ENCODE measurements at regions not wholly inside any gene's neighbourhood (a gene's known extent, or its start where the extent isn't known, plus 50 kb on each side); places are given as distances from the start of the nearest gene placed in this dataset.

GRCh38 chr5:19193631-19194030 is 794.4 kb downstream of the CDH18 start:
- WGBS, 2 donors = 82 to 83% methylated on average over 2 of the region's 2 CpGs
- Histone ChIP-seq H3K27me3 (no peaks in the 10 kb centered on the region), H3K27ac (no peak overlapping the region), H3K4me3 (no peak overlapping the region), H3K9me3 (no peaks in the 10 kb centered on the region), H3K36me3 (ENCODE audit: low read depth, missing control alignments) (no peaks in the 10 kb centered on the region), H3K4me1 (no peaks in the 10 kb centered on the region)
- intact Hi-C loops (cut with DNase I; ENCODE audit: low total_unique reads) = no loop called here
- TF ChIP-seq POLR2A (IDR thresholded peaks at IDR 0.05) (no peak), CTCF (IDR thresholded peaks at IDR 0.05) (no peak)
- no peak for DNase-seq

- H3K27ac ChIP-seq = no peak overlapping the region
- intact Hi-C loops (cut with DNase I; ENCODE audit: low total_unique reads) = no loop called here
- TF ChIP-seq POLR2A (IDR thresholded peaks at IDR 0.05) = no peak
- TF ChIP-seq CTCF (IDR thresholded peaks at IDR 0.05) = no peak
- DNase-seq = no peak
- no peaks in the 10 kb centered on the region for H3K4me1 ChIP-seq
- H3K27me3 ChIP-seq = no peaks in the 10 kb centered on the region
- H3K36me3 ChIP-seq (ENCODE audit: low read depth, missing control alignments) = no peaks in the 10 kb centered on the region
- H3K4me3 ChIP-seq = no peak overlapping the region
- H3K9me3 ChIP-seq = no peaks in the 10 kb centered on the region
Measured at GRCh38 chr5:19196631-19197030, 791.4 kb downstream of the CDH18 start.

- Histone ChIP-seq H3K4me1 (no peaks in the 10 kb centered on the region), H3K4me3 (no peak overlapping the region), H3K36me3 (ENCODE audit: low read depth, missing control alignments) (no peaks in the 10 kb centered on the region), H3K27me3 (no peaks in the 10 kb centered on the region), H3K27ac (no peak overlapping the region), H3K9me3 (no peaks in the 10 kb centered on the region)
- intact Hi-C loops (cut with DNase I; ENCODE audit: low total_unique reads) = no loop called here
- WGBS, 2 donors = 88 to 93% methylated on average over 5 to 6 of the region's 6 CpGs
- no peak for DNase-seq
- TF ChIP-seq CTCF (IDR thresholded peaks at IDR 0.05) (no peak), POLR2A (IDR thresholded peaks at IDR 0.05) (no peak)
Measured at GRCh38 chr5:19200251-19200650, 787.7 kb downstream of the CDH18 start.

- no peaks in the 10 kb centered on the region for H3K36me3 ChIP-seq (ENCODE audit: low read depth, missing control alignments)
- WGBS, 2 donors = 83 to 88% methylated on average over 1 to 4 of the region's 4 CpGs
- H3K27ac ChIP-seq = no peak overlapping the region
- H3K27me3 ChIP-seq = no peaks in the 10 kb centered on the region
- intact Hi-C loops (cut with DNase I; ENCODE audit: low total_unique reads) = no loop called here
- no peaks in the 10 kb centered on the region for H3K4me1 ChIP-seq
- TF ChIP-seq CTCF (IDR thresholded peaks at IDR 0.05) (no peak), POLR2A (IDR thresholded peaks at IDR 0.05) (no peak)
- no peaks in the 10 kb centered on the region for H3K9me3 ChIP-seq
- H3K4me3 ChIP-seq = no peak overlapping the region
- DNase-seq = no peak
Measured at GRCh38 chr5:19208397-19208796, 779.6 kb downstream of the CDH18 start.

- Histone ChIP-seq H3K4me3 (no peak overlapping the region), H3K4me1 (no peaks in the 10 kb centered on the region), H3K36me3 (ENCODE audit: low read depth, missing control alignments) (no peaks in the 10 kb centered on the region), H3K9me3 (no peaks in the 10 kb centered on the region), H3K27me3 (no peaks in the 10 kb centered on the region), H3K27ac (no peak overlapping the region)
- no peak for DNase-seq
- intact Hi-C loops (cut with DNase I; ENCODE audit: low total_unique reads) = no loop called here
- TF ChIP-seq CTCF (IDR thresholded peaks at IDR 0.05) = no peak
- TF ChIP-seq POLR2A (IDR thresholded peaks at IDR 0.05) = no peak
- 91 to 100% methylated on average over 1 of the region's 1 CpG for WGBS, 2 donors
Measured at GRCh38 chr5:19210886-19211285, 777.1 kb downstream of the CDH18 start.
